Stimulated activated CD4-positive, alpha-beta T cell treated with anti-CD3 and anti-CD28 coated beads, Interleukin-2, amount 100 ng/mL, for 4 hours (primary cell): ENCODE measurements at regions not wholly inside any gene's neighbourhood (a gene's known extent, or its start where the extent isn't known, plus 50 kb on each side); places are given as distances from the start of the nearest gene placed in this dataset.
"Not testable (repeated sequence)": the region's sequence is repeated elsewhere in the genome, so short reads cannot be mapped to it uniquely, and the experiment has no call there.

ENCODE experiments used
- DNase-seq: peaks from one replicate; pipeline ENCODE4 v3.0.0-alpha.2; 2020; ENCODE audit warnings: low read depth

DNA sequence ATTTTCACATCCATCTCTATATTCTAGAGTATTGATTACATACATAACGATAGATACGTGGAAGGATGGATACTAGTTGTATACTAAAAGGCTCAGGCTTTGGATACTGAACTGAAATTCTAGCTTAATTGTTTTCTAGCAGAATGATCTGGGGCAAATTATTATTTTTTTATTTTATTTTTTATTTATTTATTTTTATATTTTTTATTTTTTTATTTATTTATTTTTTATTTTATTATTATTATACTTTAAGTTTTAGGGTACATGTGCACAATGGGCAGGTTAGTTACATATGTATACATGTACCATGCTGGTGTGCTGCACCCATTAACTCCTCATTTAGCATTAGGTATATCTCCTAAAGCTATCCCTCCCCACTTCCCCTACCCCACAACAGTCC lies 432.6 kb upstream of the GRM7 start:
- not testable (repeated sequence) for DNase-seq

DNA sequence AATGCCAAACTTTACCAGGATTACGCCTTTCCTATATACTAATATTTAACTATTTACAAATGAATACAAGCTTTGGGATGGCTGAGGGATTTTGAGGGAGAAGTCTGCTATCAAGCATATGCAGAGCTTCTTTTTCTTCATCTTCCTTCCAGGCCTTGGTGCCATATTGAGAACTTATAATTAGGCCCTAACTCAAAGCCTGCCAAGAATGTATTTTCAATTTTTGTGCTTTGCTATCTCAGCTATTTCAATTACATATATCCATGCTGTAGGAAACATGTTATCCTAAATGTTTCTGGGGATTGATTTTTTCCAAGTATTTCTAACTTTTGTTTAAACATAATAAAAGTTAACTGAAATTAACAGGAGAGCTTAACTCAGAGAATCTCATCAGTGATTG lies 425.0 kb upstream of the GRM7 start:
- no peak for DNase-seq

DNA sequence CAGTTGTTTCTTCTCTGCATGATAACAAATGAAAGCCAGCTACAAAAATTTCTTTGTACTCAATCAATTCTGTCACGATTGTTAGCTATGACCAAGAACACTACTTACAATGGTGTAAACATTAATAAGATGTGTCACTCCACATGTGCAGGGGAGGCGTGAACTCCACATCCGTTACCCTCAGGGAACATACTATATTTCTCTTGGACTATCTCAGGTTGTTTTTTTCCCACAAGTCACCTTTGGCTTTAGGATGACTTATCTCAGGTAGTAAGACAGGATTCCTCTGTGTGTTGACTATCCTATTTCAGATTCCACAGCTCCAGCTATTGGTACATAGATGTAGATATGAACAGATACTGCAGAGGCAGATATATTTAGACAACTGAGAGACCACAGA lies 423.3 kb upstream of the GRM7 start:
- DNase-seq, result no peak

DNA sequence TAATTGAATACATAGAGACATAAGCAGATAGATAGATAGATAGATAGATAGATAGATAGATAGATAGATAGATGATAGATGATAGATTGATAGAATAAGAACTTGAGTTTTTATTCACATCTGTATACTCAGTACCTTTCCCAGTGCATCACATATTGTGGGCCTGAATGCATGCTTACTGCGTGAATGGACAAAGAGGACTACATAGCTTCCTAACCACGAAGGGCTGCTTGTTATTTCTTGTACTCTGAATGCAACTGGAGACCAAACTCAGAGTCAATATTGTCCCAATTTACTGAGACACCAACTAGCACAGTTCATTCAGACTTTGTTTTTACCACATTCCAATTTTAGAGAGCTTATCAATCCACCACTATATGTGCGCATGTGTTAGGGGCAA lies 422.9 kb upstream of the GRM7 start:
- DNase-seq, result no peak

DNA sequence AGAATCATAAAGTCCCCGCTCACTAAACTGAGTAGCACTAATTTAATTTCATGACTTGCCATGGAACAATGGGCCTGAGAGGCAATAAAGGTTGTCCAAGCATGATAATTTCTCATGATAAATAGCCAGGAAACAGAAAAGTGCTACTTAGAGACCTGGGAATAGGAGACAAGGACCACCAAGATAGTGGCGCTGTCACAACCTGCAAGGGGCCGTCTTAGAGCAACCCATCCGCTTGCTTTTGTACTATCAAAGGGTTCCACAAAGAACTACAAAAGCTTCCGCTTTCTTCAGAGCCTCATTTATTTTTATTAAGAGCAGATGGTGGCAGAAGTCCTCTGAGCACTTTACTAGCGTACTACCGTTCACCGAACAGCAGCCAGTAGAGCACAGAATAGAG lies 421.7 kb upstream of the GRM7 start:
- no peak for DNase-seq

DNA sequence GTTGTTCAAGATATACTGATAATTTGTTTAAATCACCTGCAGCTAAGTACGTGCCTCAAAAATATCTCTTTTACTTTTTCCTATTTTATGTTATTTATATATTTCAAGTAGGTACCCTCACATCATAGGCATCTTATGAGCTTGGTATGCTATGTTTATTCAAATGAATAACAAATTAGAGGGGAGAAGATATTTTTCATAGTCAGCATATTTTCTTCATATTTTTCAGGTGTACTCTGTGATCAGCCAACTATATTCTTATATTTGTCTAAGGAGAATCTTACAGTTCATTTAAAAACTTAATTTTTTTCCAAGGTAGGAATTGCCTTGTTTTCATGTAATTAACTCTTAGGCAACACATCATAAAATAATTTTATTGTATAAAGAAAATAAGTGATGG lies 421.1 kb upstream of the GRM7 start:
- no peak for DNase-seq

DNA sequence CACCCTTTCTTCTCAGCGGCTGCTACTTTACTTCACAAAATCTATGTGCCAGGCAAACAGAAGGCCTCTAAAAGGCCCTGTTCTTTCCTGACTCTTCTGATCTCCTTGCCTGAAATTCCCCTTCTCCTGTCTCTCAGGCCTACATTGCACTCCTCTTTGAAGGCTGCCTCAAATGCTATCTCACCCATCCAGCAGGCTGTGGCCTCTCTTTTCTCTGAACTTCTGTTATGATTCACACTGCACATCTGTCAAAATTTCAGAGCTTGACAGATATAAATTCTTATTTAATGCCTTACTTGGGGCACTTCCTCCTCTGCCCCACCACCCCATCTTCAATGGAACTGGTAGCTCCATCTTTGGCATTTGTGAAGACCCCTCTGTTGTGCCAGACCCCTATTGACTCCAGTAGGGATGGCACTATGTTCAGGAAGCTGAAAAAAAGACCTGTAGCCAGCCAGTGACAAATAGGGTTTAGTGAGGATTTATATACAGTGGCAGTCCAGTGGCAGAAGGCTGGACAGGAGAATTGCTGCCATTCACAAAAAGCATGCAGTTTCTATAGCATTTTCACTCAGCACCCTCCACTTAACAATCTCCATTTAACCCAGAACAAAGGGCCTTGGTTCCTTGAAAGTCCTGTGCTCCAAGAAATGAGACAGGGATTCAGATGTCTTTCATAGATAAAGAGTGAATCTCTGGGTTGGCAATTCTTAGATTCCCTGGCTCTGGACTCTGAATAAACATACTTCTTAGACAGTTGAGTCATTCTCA lies 415.8 kb upstream of the GRM7 start:
- no peak for DNase-seq

DNA sequence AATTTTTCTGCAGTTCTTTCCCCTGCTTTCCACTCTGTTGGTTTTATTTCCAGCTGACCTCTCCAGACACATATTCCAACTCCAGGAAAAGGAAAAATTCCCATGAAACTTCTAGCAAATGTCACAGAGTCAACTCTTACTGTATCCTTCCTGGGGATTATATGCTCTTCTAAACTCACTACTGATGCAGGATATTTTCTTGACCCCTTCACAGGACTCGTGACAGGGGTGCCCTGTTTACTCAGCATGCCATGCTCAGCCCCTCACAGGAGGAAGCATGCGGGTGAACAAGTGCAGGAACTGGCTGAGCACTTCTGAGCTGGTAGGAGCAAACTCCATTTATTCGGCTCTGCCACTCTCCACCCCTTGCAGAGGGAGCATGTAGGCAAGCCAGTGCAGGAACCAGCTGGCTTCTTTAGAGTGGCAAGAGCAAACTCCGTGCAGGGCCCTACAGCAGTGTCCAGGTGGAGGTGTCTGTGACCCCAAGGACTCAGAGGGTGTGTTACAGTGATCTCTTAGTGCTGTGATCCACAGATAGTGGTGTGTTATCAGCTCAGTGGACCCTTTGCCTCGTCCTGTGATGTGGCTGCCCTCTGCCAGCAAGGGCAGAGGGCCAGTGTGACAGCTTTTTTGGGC lies 413.6 kb upstream of the GRM7 start:
- DNase-seq, result no peak

DNA sequence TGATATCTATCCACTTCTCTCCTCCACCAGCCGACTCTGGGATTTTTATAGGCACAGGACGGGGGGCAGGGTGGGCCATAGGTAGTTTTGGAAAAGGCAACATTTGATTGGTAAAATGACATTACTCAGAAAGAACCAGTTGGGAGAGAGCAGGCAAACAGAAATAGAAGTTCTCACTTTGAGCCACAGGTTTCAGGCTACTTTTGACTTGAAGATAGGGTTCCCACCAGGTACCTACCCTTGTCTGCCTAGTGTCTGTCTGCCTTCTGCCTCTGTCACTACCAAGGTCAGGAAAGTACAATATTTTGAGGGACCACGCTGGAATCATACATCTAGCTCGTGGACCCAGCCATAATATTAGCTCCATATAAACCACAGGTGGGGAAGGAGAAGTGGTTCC lies 412.9 kb upstream of the GRM7 start:
- DNase-seq, result no peak

DNA sequence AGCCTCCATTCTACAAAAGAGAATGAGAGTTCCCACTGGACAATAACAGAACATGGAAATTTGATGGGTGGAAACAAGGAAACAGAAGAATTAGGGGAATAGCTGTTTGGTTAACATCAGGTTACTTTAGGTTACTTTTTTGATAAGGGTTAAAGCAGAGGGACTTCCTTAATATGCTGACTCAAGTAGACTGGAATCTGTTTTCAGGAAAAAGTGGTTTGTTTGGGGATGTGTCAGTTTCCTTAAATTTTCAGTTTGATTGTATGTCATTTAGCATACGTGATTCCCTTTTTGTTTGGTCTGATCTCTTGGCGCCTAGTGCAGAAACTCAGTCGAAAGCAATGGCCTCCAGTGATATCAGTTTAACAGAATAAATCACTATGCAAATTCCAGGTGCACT lies 411.8 kb upstream of the GRM7 start:
- DNase-seq, result no peak

DNA sequence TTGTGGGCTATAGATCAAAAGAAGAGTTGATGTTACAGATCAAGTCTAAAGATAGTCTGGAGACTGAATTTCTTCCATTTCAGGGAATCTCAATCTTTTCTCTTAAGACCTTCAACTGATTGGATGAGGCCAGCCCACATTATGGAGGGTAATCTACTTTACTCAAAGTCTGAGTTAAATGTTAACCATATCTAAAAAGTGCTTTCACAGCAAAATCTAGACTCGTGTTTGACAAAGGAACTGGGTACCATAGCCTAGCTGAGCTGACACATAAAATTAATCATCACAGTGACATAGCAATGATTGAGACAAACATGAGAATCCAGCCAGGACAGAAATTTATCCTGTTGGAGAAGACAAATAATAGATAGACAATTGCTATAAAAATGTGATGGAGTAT lies 407.9 kb upstream of the GRM7 start:
- DNase-seq, result no peak

DNA sequence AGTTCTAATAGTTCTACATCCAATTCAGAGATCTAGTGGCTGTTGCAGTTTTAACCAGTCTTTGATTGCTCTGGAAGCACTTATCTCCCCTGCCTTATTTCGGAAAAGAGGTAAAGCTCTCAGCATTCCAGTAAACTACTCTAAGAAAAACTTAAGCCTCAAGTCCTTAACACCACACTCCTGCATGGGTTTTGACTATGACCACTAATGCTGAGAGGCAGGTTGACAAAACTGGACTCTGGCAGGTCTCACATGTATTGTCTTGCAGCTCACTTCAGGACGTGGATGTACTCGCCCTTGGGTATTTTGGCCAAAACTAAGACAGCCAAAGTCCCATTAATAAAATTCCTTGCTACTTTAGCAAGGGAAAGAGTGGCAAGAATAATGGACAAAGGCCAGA lies 405.9 kb upstream of the GRM7 start:
- no peak for DNase-seq

DNA sequence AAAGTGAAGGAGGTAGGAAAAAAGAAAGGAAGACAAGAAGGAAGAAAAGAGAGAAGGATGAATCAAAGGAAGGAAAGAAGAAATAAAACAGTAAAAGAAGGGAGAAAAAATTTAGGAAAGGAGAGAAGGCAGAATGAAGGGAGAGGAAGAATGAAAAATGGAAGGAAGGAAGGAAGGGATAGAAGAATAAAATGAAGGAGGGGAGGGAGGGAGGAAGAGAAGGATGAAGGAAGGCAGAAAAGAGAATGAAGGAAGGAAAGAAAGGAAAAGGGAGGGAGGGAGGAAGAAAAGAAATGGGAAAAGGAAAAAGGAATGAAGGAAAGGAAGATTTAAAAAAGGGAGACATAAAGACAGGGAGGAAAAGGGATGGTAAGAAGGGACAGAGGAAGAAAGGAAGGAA lies 393.7 kb upstream of the GRM7 start:
- no peak for DNase-seq

DNA sequence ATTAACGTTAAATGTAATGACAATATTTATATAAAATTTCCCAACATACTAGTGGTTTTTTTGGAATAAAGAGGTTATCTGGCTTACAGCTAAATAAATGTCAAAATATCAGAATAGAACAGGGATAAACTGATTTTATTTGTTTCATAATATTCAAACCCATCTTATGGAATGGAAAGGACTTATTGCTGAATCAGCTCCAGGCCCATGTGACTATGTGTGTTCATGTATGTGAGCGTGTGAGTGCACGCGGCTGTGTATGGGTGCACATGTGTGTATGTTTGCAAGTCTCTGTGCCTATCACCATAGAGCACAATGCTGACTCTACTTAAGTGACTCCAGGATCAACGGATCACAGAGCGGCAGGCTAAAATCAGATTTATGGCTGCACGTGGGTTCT lies 392.3 kb upstream of the GRM7 start:
- no peak for DNase-seq

DNA sequence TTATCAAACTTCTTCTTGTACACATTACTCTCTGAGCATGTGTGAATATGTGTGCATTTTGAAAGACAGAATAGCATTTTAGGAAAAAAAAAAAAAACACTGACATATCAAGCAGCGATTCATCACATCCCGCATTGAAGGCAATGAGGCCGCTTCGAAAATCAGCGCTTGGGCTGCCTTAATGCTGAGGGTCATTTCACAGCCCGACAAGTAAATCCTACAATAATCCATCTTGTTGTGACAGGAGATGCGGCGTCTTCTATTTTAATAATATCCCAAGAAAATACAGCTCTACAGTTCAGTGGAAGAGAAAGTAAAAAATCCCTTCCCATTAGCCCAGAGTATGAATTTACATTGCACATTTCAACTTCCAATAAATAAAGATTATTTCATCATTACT lies 389.2 kb upstream of the GRM7 start:
- DNase-seq, result no peak

DNA sequence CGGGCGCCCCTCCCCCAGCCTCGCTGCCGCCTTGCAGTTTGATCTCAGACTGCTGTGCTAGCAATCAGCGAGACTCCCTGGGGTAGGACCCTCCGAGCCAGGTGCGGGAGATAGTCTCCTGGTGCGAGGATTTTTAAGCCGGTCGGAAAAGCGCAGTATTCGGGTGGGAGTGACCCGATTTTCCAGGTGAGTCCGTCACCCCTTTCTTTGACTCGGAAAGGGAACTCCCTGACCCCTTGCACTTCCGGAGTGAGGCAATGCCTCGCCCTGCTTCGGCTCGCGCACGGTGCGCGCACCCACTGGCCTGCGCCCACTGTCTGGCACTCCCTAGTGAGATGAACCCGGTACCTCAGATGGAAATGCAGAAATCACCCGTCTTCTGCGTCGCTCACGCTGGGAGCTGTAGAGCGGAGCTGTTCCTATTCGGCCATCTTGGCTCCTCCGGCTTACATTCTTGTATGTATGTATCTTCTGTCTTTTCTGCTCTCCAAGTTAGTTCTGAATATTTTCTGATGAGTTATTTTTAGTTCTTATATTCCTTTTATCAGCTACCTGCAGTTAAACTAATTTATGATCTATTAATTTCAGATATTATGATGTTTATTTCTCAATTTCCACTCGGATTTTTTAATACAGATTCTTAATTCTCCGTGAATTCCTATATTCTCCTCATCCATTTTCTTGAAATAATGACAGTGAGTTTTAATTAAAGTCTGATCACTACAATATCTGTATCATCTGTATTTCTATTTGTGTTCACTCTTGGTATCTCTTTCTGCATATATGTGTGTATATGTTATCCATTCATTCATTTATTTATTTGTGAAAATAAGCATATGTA lies 370.2 kb upstream of the GRM7 start:
- not testable (repeated sequence) for DNase-seq

DNA sequence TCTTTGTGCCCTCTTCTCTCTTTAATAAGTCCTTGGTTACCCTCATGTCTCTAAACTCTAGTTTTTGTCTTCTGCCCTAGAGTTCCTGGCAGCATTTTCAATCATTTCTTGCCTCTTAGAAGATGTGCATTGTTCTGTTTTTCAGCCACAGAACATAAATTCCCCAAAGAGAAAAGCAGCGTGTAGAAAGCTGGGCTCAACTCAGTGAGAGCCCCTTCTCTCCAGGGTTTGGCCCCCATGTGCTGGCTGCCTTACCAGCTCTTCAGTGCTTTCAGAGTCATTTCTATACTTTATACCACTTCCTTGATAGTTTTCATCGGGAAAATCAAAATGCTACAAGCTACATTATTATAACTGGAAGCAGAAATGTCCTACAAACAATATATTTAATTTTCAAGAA lies 369.1 kb upstream of the GRM7 start:
- DNase-seq, result no peak

DNA sequence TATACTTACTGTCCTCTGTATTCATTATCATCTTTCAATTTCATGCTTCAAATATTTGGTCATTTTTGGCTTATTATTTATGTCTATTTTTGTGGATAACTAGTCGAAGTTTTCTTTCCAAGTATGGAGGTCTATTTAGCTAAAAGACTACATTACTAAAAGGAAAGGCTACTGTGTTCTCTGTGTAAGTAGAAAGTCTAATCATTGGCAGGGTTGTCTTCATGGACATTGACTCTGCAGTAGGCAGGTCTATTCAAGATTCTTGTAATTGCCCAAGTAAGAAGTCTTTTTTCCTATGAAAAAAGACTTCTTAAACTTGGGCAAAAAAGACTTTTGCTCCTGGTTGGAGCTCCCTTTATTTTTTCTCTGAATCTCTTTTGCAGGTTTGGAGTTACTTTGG lies 368.6 kb upstream of the GRM7 start:
- DNase-seq, result no peak

DNA sequence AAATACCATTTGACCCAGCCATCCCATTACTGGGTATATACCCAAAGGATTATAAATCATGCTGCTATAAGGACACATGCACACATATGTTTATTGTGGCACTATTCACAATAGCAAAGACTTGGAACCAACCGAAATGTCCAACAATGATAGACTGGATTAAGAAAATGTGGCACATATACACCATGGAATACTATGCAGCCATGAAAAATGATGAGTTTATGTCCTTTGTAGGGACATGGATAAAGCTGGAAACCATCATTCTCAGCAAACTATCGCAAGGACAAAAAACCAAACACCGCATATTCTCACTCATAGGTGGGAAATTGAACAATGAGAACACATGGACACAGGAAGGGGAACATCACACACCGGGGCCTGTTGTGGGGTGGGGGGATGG lies 362.0 kb upstream of the GRM7 start:
- not testable (repeated sequence) for DNase-seq

DNA sequence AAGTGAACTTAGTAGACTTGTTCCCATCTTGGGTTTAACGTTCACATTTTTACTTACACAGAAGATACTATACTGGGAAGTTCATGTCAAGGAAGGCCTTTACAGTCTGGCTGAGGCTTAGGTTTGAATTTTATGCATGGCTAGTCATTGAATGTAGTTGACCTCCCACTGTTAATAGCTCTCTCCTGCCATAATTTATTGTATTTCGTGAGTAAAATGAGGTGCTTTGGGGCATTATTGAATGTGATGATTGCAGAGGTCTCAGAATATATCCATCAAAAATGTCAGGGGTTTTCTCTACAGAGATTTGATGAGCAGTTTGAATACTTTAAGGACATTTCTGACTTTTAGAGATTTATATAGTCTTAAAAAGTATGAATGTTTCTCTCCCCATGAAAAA lies 356.6 kb upstream of the GRM7 start:
- no peak for DNase-seq

DNA sequence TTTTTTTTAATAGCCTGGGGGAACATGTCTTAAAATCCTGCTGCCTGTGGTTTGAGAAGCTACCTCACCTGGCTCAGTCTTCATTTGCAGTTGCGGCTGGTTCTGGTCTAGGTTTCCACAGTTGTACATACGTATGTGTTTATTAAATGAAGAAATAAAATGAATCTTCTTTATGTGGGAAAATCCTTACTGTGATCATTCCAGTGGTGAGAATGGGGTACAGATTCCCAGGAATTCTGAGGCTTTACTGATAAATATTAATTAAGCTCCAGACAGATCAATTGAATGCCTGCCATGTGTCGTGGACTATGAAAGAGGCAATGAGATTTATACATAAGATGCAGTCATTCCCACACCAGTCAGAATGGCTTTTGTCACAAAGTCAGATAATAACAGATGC lies 356.1 kb upstream of the GRM7 start:
- DNase-seq, result no peak

DNA sequence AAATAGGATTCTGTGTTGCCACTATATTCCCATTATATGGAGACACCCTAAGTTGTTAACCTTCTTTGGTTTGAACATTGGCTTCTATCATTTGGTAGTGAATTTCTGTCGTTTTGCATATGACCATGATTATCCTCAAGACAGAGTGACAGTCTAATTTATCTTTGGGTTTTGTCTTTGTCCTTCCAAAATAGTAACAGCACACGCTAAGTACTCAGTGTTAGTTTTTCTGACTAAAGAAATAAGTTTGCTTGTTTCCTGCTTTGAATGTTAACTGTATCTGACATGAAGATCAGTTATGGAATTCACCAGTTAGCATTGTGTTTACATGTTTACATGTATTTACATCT lies 352.5 kb upstream of the GRM7 start:
- no peak for DNase-seq

DNA sequence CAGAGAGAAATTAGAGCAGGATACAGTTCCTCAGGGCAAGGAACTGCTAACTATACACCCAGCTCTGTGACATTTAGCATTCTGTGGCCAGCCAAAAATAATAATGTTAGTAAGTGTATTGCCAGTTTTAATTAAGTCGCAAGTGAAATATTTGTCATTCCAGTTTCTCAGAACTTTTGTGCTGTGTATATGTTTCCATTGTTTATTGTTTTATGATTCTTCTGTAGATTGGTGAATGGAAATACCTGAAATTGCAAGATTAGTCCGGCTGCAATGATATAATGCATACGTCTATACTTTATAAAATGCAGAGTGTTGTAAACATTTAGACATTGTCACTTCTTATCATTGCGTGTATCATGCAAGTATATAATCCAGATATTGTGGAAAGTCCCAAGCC lies 351.3 kb upstream of the GRM7 start:
- no peak for DNase-seq
